ENCODE measurements at regions not wholly inside any gene's neighbourhood (a gene's known extent, or its start where the extent isn't known, plus 50 kb on each side); places are given as distances from the start of the nearest gene placed in this dataset.

DNA sequence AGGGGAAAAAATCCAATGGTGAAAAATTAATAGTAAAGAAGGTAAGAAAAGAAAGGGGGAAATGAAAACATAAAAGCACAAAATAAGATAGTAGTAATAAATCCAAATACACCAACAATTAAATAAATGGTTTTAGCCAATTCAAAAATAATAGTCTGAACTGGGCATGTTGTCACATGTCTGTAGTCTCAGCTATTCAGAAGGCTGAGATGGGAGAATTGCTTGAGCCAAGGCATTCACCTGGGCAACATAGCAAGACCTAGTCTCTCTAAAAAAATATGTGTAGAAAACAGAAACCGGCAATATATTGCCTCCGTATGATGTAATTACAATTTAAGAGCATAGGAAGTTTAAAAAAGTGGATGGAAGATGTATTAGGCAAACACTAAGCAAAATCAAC, 311.3 kb upstream of the FERMT1 start:
- H3K27ac ChIP-seq (ENCODE audit: low read length) = no peak overlapping the region
- no peaks in the 10 kb centered on the region for H3K79me2 ChIP-seq (ENCODE audit: insufficient read depth, low read length)
- no peaks in the 10 kb centered on the region for H3K4me1 ChIP-seq (ENCODE audit: insufficient read depth, low read length)
- DNase-seq = no peak
- no peak overlapping the region for H3K9ac ChIP-seq (ENCODE audit: low read depth, low read length)
- ATAC-seq (ENCODE audit: insufficient read depth, low read depth) = no peak
- H3K4me2 ChIP-seq (ENCODE audit: insufficient read depth, low read length) = no peak overlapping the region
- no peak overlapping the region for H2AFZ ChIP-seq (ENCODE audit: low read depth, low read length)
- TF ChIP-seq EZH2 (IDR thresholded peaks at IDR 0.05; ENCODE audit: borderline replicate concordance, low read depth, low read length, severe bottlenecking) (no peak), CTCF (IDR thresholded peaks at IDR 0.05; ENCODE audit: borderline replicate concordance, extremely low read depth, low read length, poor library complexity, severe bottlenecking) (no peak)
- no peak overlapping the region for H3K4me3 ChIP-seq (ENCODE audit: low read depth in 1 of 2, low read length in 2 of 2)
- H4K20me1 ChIP-seq (ENCODE audit: insufficient read depth, low read length) = no peaks in the 10 kb centered on the region
- no peaks in the 10 kb centered on the region for H3K36me3 ChIP-seq (ENCODE audit: insufficient read depth, low read length)
- no peaks in the 10 kb centered on the region for H3K27me3 ChIP-seq (ENCODE audit: insufficient read depth, low read length, poor library complexity)
- no peaks in the 10 kb centered on the region for H3K9me3 ChIP-seq (ENCODE audit: insufficient read depth, low read length, severe bottlenecking)

DNA sequence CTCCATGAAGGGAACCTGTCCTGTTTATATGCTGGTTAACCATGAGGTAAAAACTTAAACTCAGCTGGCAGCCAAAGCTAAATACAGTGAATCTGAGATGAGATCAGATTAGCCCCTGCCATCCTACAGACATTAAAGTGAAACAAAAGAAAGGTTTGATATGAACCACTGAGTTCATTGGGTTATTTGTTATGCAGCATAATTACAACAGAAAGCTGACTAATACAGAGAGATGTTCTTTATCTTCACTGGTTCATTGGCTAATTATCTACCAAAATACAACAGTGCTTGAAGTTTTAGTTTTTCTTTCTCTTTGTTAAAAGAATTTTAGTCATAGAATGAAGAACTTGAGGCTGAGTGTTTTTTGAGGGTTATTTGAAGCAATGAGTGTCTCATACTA, 307.6 kb upstream of the FERMT1 start:
- no peak overlapping the region for H2AFZ ChIP-seq (ENCODE audit: low read depth, low read length)
- H3K27ac ChIP-seq (ENCODE audit: low read length) = no peak overlapping the region
- no peak overlapping the region for H3K9ac ChIP-seq (ENCODE audit: low read depth, low read length)
- no peak overlapping the region for H3K4me2 ChIP-seq (ENCODE audit: insufficient read depth, low read length)
- no peak for DNase-seq
- ATAC-seq (ENCODE audit: insufficient read depth, low read depth) = no peak
- TF ChIP-seq EZH2 (IDR thresholded peaks at IDR 0.05; ENCODE audit: borderline replicate concordance, low read depth, low read length, severe bottlenecking) (no peak), CTCF (IDR thresholded peaks at IDR 0.05; ENCODE audit: borderline replicate concordance, extremely low read depth, low read length, poor library complexity, severe bottlenecking) (no peak)
- H3K79me2 ChIP-seq (ENCODE audit: insufficient read depth, low read length) = no peaks in the 10 kb centered on the region
- H3K4me3 ChIP-seq (ENCODE audit: low read depth in 1 of 2, low read length in 2 of 2) = no peak overlapping the region
- H3K36me3 ChIP-seq (ENCODE audit: insufficient read depth, low read length) = no peaks in the 10 kb centered on the region
- no peaks in the 10 kb centered on the region for H3K27me3 ChIP-seq (ENCODE audit: insufficient read depth, low read length, poor library complexity)
- no peaks in the 10 kb centered on the region for H4K20me1 ChIP-seq (ENCODE audit: insufficient read depth, low read length)
- H3K9me3 ChIP-seq (ENCODE audit: insufficient read depth, low read length, severe bottlenecking) = no peaks in the 10 kb centered on the region
- no peaks in the 10 kb centered on the region for H3K4me1 ChIP-seq (ENCODE audit: insufficient read depth, low read length)

GRCh38 chr20:6426287-6426891, 303.6 kb upstream of the FERMT1 start:
- no peak for ATAC-seq (ENCODE audit: insufficient read depth, low read depth)
- H4K20me1 ChIP-seq (ENCODE audit: insufficient read depth, low read length) = no peaks in the 10 kb centered on the region
- H3K4me3 ChIP-seq (ENCODE audit: low read depth in 1 of 2, low read length in 2 of 2) = no peak overlapping the region
- no peak overlapping the region for H2AFZ ChIP-seq (ENCODE audit: low read depth, low read length)
- H3K9me3 ChIP-seq (ENCODE audit: insufficient read depth, low read length, severe bottlenecking) = no peaks in the 10 kb centered on the region
- no peak overlapping the region for H3K9ac ChIP-seq (ENCODE audit: low read depth, low read length)
- no peaks in the 10 kb centered on the region for H3K4me1 ChIP-seq (ENCODE audit: insufficient read depth, low read length)
- no peak overlapping the region for H3K4me2 ChIP-seq (ENCODE audit: insufficient read depth, low read length)
- no peaks in the 10 kb centered on the region for H3K79me2 ChIP-seq (ENCODE audit: insufficient read depth, low read length)
- TF ChIP-seq CTCF (IDR thresholded peaks at IDR 0.05; ENCODE audit: borderline replicate concordance, extremely low read depth, low read length, poor library complexity, severe bottlenecking) (no peak), EZH2 (IDR thresholded peaks at IDR 0.05; ENCODE audit: borderline replicate concordance, low read depth, low read length, severe bottlenecking) (no peak)
- H3K27ac ChIP-seq (ENCODE audit: low read length) = no peak overlapping the region
- H3K36me3 ChIP-seq (ENCODE audit: insufficient read depth, low read length) = no peaks in the 10 kb centered on the region
- no peaks in the 10 kb centered on the region for H3K27me3 ChIP-seq (ENCODE audit: insufficient read depth, low read length, poor library complexity)
- no peak for DNase-seq

Data from DND-41 (cell line).